HUES48 (cell line): ENCODE measurements at regions not wholly inside any gene's neighbourhood (a gene's known extent, or its start where the extent isn't known, plus 50 kb on each side); places are given as distances from the start of the nearest gene placed in this dataset.

ENCODE experiments used
- H3K27ac ChIP-seq: one replicate; pipeline ENCODE4 v1.7.0; 2013; ENCODE audit warnings: low read depth, low read length, inconsistent platforms
- H3K27me3 ChIP-seq: 2 replicates; pipeline ENCODE4 v1.6.1; 2013; ENCODE audit warnings: mild to moderate bottlenecking, low read length; ENCODE audit not compliant: control insufficient read depth, insufficient read depth
- H3K36me3 ChIP-seq: 2 replicates; pipeline ENCODE4 v1.6.1; 2013; ENCODE audit warnings: low read length; ENCODE audit not compliant: control insufficient read depth, insufficient read depth
- H3K4me1 ChIP-seq: 2 replicates; pipeline ENCODE4 v1.6.1; 2013; ENCODE audit warnings: mild to moderate bottlenecking, low read length; ENCODE audit not compliant: control insufficient read depth, insufficient read depth
- H3K4me3 ChIP-seq: 2 replicates; pipeline ENCODE4 v1.5.1; 2013; ENCODE audit warnings: mild to moderate bottlenecking, low read depth, low read length
- H3K9ac ChIP-seq: 2 replicates; pipeline ENCODE4 v1.6.1; 2013; ENCODE audit warnings: mild to moderate bottlenecking, low read depth, low read length, moderate library complexity
- H3K9me3 ChIP-seq: 2 replicates; pipeline ENCODE4 v1.6.1; 2013; ENCODE audit warnings: low read length; ENCODE audit not compliant: control insufficient read depth, insufficient read depth

GRCh38 chr6:14656649-14657048 lies 539.1 kb downstream of the CD83 start:
- H3K36me3 ChIP-seq = no peaks in the 10 kb centered on the region
- no peaks in the 10 kb centered on the region for H3K27me3 ChIP-seq
- no peak overlapping the region for H3K4me3 ChIP-seq
- no peaks in the 10 kb centered on the region for H3K9me3 ChIP-seq
- no peak overlapping the region for H3K9ac ChIP-seq
- H3K4me1 ChIP-seq = peaks cover 26% of the 10 kb centered on the region
- no peak overlapping the region for H3K27ac ChIP-seq

DNA sequence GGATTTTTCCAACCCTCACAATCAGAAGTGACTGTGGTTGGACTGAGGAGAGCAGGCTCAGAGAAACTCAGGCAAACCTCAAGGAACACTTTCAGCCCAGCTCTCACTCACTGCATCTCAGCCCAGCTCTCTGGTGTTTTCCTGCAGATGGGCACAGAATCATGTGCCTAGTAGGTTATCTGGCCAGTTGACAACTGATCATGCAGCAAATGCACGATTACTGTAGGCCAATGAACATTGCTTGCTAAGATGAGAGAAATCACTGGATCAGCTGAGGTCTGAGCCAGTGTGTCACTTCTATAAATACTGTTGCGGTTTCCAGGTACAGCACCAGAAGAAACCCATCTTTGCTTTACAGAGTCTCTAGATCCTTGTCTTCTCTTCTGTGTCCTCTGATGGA lies 540.5 kb downstream of the CD83 start:
- H3K27me3 ChIP-seq = no peaks in the 10 kb centered on the region; the same call in 1 of the 2 replicates
- no peak overlapping the region for H3K27ac ChIP-seq
- H3K4me3 ChIP-seq = no peak overlapping the region
- H3K9ac ChIP-seq = no peak overlapping the region
- H3K36me3 ChIP-seq = no peaks in the 10 kb centered on the region
- H3K9me3 ChIP-seq = no peaks in the 10 kb centered on the region
- H3K4me1 ChIP-seq = peaks cover 26% of the 10 kb centered on the region

GRCh38 chr6:14658886-14659561 lies 541.5 kb downstream of the CD83 start:
- H3K4me3 ChIP-seq = no peak overlapping the region

GRCh38 chr6:14659841-14660240 lies 542.3 kb downstream of the CD83 start:
- no peaks in the 10 kb centered on the region; the same call in 1 of the 2 replicates for H3K27me3 ChIP-seq
- H3K27ac ChIP-seq = no peak overlapping the region
- no peak overlapping the region for H3K4me3 ChIP-seq
- no peaks in the 10 kb centered on the region for H3K9me3 ChIP-seq
- H3K36me3 ChIP-seq = no peaks in the 10 kb centered on the region
- peaks cover 35% of the 10 kb centered on the region for H3K4me1 ChIP-seq
- H3K9ac ChIP-seq = no peak overlapping the region

More at GRCh38 chr6:14658886-14659561, 541.5 kb downstream of the CD83 start:
- no peaks in the 10 kb centered on the region for H3K36me3 ChIP-seq
- peaks cover 27% of the 10 kb centered on the region for H3K4me1 ChIP-seq
- no peak overlapping the region for H3K9ac ChIP-seq
- no peaks in the 10 kb centered on the region for H3K9me3 ChIP-seq
- H3K27me3 ChIP-seq = no peaks in the 10 kb centered on the region; the same call in 1 of the 2 replicates
- H3K27ac ChIP-seq = no peak overlapping the region

- Histone ChIP-seq H3K9ac (no peak overlapping the region), H3K4me3 (no peak overlapping the region), H3K27ac (no peak overlapping the region), H3K9me3 (no peaks in the 10 kb centered on the region), H3K36me3 (no peaks in the 10 kb centered on the region), H3K27me3 (no peaks in the 10 kb centered on the region; the same call in 1 of the 2 replicates), H3K4me1 (peaks cover 36% of the 10 kb centered on the region)
Measured at GRCh38 chr6:14660806-14661579, 543.4 kb downstream of the CD83 start.

DNA sequence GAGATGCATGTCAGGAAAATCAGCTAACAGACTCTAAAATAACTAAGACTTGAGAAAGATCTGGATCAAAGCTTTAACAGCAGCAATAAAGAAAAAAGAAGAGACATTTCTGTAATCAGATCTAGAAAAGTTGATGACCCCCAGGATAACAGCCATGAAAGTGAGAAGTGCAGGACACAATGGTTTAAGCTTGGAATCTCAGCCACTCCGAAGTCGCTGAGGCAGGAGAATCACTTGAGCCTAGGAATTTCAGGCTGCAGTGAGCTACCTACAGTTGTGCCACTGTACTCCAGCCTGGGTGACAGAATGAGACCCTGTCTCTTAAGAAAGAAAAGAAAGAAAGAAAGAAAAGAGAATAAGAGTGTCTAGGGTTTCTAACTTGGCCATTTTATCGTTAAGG lies 544.1 kb downstream of the CD83 start:
- no peaks in the 10 kb centered on the region; the same call in 1 of the 2 replicates for H3K27me3 ChIP-seq
- H3K36me3 ChIP-seq = no peaks in the 10 kb centered on the region
- no peak overlapping the region for H3K4me3 ChIP-seq
- H3K4me1 ChIP-seq = peaks cover 36% of the 10 kb centered on the region
- no peak overlapping the region for H3K9ac ChIP-seq
- H3K9me3 ChIP-seq = no peaks in the 10 kb centered on the region
- H3K27ac ChIP-seq = no peak overlapping the region

GRCh38 chr6:14664112-14664601 lies 546.6 kb downstream of the CD83 start:
- H3K9me3 ChIP-seq = no peaks in the 10 kb centered on the region
- H3K9ac ChIP-seq = no peak overlapping the region
- H3K36me3 ChIP-seq = no peaks in the 10 kb centered on the region
- H3K27me3 ChIP-seq = no peaks in the 10 kb centered on the region; the same call in 1 of the 2 replicates
- no peak overlapping the region for H3K27ac ChIP-seq
- peaks cover 31% of the 10 kb centered on the region for H3K4me1 ChIP-seq
- H3K4me3 ChIP-seq = no peak overlapping the region

DNA sequence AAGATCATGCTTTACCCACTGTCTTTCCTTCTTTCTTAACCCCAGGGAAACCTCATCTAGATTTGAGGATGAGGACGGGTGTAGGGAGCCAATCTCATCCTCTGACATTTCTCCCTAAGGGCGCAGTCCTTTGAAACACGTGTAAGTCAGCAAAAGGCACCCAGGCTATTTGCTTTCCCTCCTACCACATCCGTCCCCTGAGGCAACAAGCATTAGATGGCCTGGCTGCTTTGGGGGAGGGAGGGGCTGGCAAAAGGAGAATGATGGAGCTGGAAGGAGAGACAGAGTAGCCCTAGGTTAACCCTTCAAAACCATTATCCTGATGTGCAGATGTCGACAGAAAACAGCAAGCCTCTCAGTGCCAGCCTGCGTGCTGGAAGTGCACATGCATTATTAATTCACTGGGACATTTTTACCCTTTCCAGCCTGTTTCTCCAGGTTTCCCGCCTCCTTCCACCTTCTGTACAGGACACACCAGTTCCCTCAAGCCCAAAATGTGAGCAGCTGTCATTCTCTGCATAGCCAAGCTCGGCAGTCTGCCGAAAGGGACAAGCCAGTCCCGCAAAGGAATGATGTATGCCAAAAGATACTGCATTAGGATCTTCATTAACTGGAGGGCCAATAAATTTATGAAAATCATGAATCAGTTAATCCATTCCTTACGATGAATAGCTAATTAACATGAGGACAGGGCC lies 547.2 kb downstream of the CD83 start:
- no peaks in the 10 kb centered on the region for H3K36me3 ChIP-seq
- no peaks in the 10 kb centered on the region; the same call in 1 of the 2 replicates for H3K27me3 ChIP-seq
- no peaks in the 10 kb centered on the region for H3K9me3 ChIP-seq
- no peak overlapping the region for H3K9ac ChIP-seq
- H3K4me1 ChIP-seq = peaks cover 26% of the 10 kb centered on the region
- no peak overlapping the region for H3K27ac ChIP-seq
- no peak overlapping the region for H3K4me3 ChIP-seq

GRCh38 chr6:14665827-14666724 lies 548.5 kb downstream of the CD83 start:
- Histone ChIP-seq H3K27me3 (no peaks in the 10 kb centered on the region; the same call in 1 of the 2 replicates), H3K4me3 (no peak overlapping the region), H3K36me3 (no peaks in the 10 kb centered on the region), H3K27ac (no peak overlapping the region), H3K9me3 (no peaks in the 10 kb centered on the region), H3K9ac (no peak overlapping the region), H3K4me1 (peaks cover 13% of the 10 kb centered on the region)

- H3K4me3 ChIP-seq = no peak overlapping the region
- no peak overlapping the region for H3K27ac ChIP-seq
- no peaks in the 10 kb centered on the region for H3K27me3 ChIP-seq
- H3K4me1 ChIP-seq = no peaks in the 10 kb centered on the region; the same call in 1 of the 2 replicates
- H3K36me3 ChIP-seq = no peaks in the 10 kb centered on the region
- no peak overlapping the region for H3K9ac ChIP-seq
- H3K9me3 ChIP-seq = no peaks in the 10 kb centered on the region
Measured at GRCh38 chr6:14670806-14671205, 553.2 kb downstream of the CD83 start.
